ENCODE measurements at regions not wholly inside any gene's neighbourhood (a gene's known extent, or its start where the extent isn't known, plus 50 kb on each side); places are given as distances from the start of the nearest gene placed in this dataset.

DNA sequence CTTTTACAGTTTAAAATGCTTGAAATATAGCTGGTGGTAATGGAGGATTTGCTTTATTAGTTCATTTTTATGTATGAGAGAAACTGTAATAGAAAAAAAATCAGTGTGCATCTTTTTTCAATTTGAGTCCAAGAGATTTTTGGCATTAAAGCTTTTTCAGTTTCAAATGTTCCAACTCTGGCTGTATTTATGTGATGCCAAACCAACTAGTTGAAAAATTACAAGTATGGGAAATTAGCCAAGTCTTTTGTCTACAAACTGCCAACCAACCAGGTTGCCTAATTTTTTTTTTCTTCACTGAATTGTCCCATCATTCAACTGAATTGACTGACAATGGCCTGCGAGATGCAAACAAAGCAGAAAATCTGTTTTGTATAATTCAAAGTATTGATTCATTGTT is 95.7 kb downstream of the ICOS start:
- DNase-seq (ENCODE audit: low read depth, low spot score) = no peak
- no peak overlapping the region for H3K4me3 ChIP-seq (ENCODE audit: insufficient read length, low read depth)
- no peaks in the 10 kb centered on the region for H3K9me3 ChIP-seq (ENCODE audit: insufficient read depth, low read length)
- no peak for TF ChIP-seq ZNF274 (IDR thresholded peaks at IDR 0.05; ENCODE audit: low read depth, low read length)
- no peak for TF ChIP-seq YY1 (IDR thresholded peaks at IDR 0.05; ENCODE audit: insufficient read depth, insufficient read length)
- no peak for TF ChIP-seq SUZ12 (IDR thresholded peaks at IDR 0.05; ENCODE audit: extremely low read depth, insufficient read depth, insufficient read length)
- H3K27me3 ChIP-seq (ENCODE audit: insufficient read depth, insufficient read length) = no peaks in the 10 kb centered on the region
- H3K9ac ChIP-seq (ENCODE audit: insufficient read length, low read depth) = no peak overlapping the region
- no peaks in the 10 kb centered on the region for H3K4me1 ChIP-seq (ENCODE audit: insufficient read depth, insufficient read length)
- no peaks in the 10 kb centered on the region for H3K36me3 ChIP-seq (ENCODE audit: insufficient read depth, insufficient read length, low read length)

DNA sequence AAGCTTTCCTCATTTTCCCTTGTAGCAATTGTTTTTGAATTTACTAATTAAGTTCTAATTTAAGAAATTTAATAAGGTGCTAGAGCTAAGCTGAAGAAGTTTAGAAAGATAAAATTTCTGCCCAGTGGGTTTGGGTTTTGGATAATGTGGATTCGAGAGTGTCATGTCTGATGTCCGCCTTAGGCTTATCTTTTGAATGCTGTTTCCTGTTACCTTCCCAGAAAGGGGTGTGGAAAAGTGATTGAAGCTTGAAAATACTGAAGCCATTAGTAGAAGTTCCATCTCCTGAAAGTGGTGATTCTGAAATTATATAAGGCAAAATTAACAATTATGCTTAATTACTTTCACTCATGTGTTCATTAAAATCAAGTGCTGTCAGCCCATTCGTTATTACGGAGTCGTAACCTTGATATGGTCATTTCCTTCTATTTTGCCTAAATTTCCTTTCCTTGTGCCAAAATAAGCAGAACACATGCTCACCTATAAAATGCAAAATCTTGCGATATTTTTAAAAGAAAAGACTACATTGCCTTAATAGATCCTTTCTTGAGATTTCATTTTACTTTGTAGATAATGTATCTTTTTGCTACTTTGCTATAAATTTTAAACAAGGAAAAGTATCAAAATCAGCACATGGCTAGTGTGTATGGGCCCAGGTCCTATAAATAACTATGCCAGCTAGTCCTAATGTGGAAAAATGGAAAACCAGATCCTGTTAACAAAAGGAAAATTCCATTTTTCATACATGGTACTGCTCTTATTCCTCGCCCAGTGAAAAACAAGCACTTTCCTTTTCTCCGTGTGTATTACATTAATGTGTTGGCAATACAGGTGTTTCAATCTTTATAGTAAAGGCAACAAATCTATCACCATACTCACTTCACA is 97.3 kb downstream of the ICOS start:
- no peaks in the 10 kb centered on the region for H3K4me1 ChIP-seq (ENCODE audit: insufficient read depth, insufficient read length)
- no peaks in the 10 kb centered on the region for H3K27me3 ChIP-seq (ENCODE audit: insufficient read depth, insufficient read length)
- DNase-seq (ENCODE audit: low read depth, low spot score) = no peak
- H3K9ac ChIP-seq (ENCODE audit: insufficient read length, low read depth) = no peak overlapping the region
- TF ChIP-seq SUZ12 (IDR thresholded peaks at IDR 0.05; ENCODE audit: extremely low read depth, insufficient read depth, insufficient read length) = no peak
- no peak overlapping the region for H3K4me3 ChIP-seq (ENCODE audit: insufficient read length, low read depth)
- H3K36me3 ChIP-seq (ENCODE audit: insufficient read depth, insufficient read length, low read length) = no peaks in the 10 kb centered on the region
- no peaks in the 10 kb centered on the region for H3K9me3 ChIP-seq (ENCODE audit: insufficient read depth, low read length)

DNA sequence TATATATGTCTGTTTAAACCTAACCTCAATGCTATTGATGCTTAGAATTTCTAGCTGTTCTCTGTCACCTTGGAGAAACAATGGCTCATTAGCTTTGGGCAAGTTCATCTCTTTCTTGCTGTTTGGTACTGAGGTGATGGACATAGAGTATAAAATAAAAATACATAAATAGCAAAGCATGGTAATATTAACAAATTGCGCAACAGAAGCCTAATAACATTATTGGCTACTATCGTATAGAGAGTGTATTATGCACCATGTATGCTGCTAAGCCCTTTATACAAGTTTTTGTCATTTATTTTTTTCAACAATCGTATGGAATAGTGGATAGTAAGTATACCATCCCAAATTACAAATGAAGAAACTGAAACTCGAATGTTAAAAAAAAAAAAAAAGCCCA is 100.1 kb downstream of the ICOS start:
- H3K36me3 ChIP-seq (ENCODE audit: insufficient read depth, insufficient read length, low read length) = no peaks in the 10 kb centered on the region
- no peak overlapping the region for H3K9ac ChIP-seq (ENCODE audit: insufficient read length, low read depth)
- TF ChIP-seq YY1 (IDR thresholded peaks at IDR 0.05; ENCODE audit: insufficient read depth, insufficient read length) = no peak
- no peak for TF ChIP-seq ZNF274 (IDR thresholded peaks at IDR 0.05; ENCODE audit: low read depth, low read length)
- no peak for TF ChIP-seq SUZ12 (IDR thresholded peaks at IDR 0.05; ENCODE audit: extremely low read depth, insufficient read depth, insufficient read length)
- peaks cover 3% of the 10 kb centered on the region; the same call in 1 of the 2 replicates for H3K9me3 ChIP-seq (ENCODE audit: insufficient read depth, low read length)
- H3K4me3 ChIP-seq (ENCODE audit: insufficient read length, low read depth) = no peak overlapping the region
- no peaks in the 10 kb centered on the region for H3K4me1 ChIP-seq (ENCODE audit: insufficient read depth, insufficient read length)
- H3K27me3 ChIP-seq (ENCODE audit: insufficient read depth, insufficient read length) = no peaks in the 10 kb centered on the region
- no peak for DNase-seq (ENCODE audit: low read depth, low spot score)

DNA sequence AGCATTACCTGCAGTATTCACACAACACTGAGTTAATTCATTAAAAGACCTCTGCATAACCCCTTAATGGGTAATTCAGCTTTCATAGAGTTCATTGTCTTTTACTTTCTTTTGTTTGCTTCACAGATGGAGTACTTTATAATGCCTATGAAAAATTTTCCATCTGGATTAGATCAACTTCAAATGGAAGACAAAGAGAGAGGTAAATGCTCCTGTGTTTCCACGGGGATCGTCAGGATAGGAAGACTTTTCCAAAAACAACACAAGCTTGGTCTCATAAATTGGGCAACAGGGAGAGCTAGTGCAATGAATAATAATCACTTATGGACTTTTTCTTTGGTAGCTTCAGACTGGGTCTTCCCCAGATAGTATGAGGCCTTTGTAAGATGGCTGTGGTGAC is 100.7 kb downstream of the ICOS start:
- no peak overlapping the region for H3K9ac ChIP-seq (ENCODE audit: insufficient read length, low read depth)
- no peaks in the 10 kb centered on the region for H3K27me3 ChIP-seq (ENCODE audit: insufficient read depth, insufficient read length)
- no peaks in the 10 kb centered on the region for H3K36me3 ChIP-seq (ENCODE audit: insufficient read depth, insufficient read length, low read length)
- no peak for DNase-seq (ENCODE audit: low read depth, low spot score)
- no peaks in the 10 kb centered on the region for H3K4me1 ChIP-seq (ENCODE audit: insufficient read depth, insufficient read length)
- no peak for TF ChIP-seq SUZ12 (IDR thresholded peaks at IDR 0.05; ENCODE audit: extremely low read depth, insufficient read depth, insufficient read length)
- no peak for TF ChIP-seq YY1 (IDR thresholded peaks at IDR 0.05; ENCODE audit: insufficient read depth, insufficient read length)
- TF ChIP-seq ZNF274 (IDR thresholded peaks at IDR 0.05; ENCODE audit: low read depth, low read length) = no peak
- peaks cover 4% of the 10 kb centered on the region; the same call in 1 of the 2 replicates for H3K9me3 ChIP-seq (ENCODE audit: insufficient read depth, low read length)
- no peak overlapping the region for H3K4me3 ChIP-seq (ENCODE audit: insufficient read length, low read depth)

DNA sequence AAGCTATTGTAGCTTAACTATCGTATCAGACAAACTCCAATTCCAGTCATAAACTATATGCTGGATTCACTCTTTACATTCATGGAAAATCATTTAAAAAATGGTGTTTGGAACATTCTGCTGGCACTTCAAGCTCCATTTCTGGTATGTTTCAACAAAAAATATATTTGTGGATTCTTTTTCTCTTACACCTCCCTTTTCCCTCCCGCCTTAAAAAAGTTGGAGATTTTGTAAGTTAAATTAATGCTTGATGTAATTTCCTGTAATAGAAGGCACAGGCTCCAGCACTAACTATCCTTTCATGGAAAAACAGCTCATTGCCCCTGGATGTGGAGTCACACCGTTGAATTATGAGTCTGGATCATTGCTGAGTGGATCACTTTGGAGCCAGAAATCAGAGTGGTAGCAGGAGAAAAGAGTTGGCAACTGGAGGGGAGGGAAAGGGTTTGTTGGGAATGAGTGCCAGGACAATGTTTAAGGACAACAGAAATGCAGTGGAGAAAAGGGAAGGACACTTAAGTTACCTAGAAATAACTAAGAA is 102.8 kb downstream of the ICOS start:
- H3K4me1 ChIP-seq (ENCODE audit: insufficient read depth, insufficient read length) = no peaks in the 10 kb centered on the region
- TF ChIP-seq ZNF274 (IDR thresholded peaks at IDR 0.05; ENCODE audit: low read depth, low read length) (no peak), YY1 (IDR thresholded peaks at IDR 0.05; ENCODE audit: insufficient read depth, insufficient read length) (no peak), SUZ12 (IDR thresholded peaks at IDR 0.05; ENCODE audit: extremely low read depth, insufficient read depth, insufficient read length) (no peak)
- no peak for DNase-seq (ENCODE audit: low read depth, low spot score)
- no peaks in the 10 kb centered on the region for H3K36me3 ChIP-seq (ENCODE audit: insufficient read depth, insufficient read length, low read length)
- no peak overlapping the region for H3K4me3 ChIP-seq (ENCODE audit: insufficient read length, low read depth)
- H3K27me3 ChIP-seq (ENCODE audit: insufficient read depth, insufficient read length) = no peaks in the 10 kb centered on the region
- peaks cover 4% of the 10 kb centered on the region; the same call in 1 of the 2 replicates for H3K9me3 ChIP-seq (ENCODE audit: insufficient read depth, low read length)
- no peak overlapping the region for H3K9ac ChIP-seq (ENCODE audit: insufficient read length, low read depth)

DNA sequence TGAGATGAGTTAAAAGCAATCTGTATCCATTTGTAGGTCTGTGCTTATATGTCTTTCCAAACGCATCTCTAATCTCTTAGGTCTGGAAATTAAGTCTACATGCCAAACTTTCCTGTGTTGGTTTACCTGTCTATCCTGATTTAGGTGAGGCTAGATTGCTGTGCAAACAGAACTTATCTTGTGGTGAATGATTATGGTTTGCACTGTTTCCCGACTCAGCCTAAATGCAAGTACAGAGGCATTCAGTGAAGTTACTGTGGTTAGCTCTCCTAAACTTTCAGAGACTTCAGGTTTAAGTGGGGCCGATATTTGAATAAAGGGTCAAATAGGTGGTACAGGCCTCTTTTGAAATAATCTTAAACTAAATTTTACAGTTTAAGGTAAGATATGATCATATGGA is 103.5 kb downstream of the ICOS start:
- peaks cover 4% of the 10 kb centered on the region; the same call in 1 of the 2 replicates for H3K9me3 ChIP-seq (ENCODE audit: insufficient read depth, low read length)
- no peaks in the 10 kb centered on the region for H3K4me1 ChIP-seq (ENCODE audit: insufficient read depth, insufficient read length)
- H3K9ac ChIP-seq (ENCODE audit: insufficient read length, low read depth) = no peak overlapping the region
- TF ChIP-seq ZNF274 (IDR thresholded peaks at IDR 0.05; ENCODE audit: low read depth, low read length) (no peak), YY1 (IDR thresholded peaks at IDR 0.05; ENCODE audit: insufficient read depth, insufficient read length) (no peak), SUZ12 (IDR thresholded peaks at IDR 0.05; ENCODE audit: extremely low read depth, insufficient read depth, insufficient read length) (no peak)
- H3K4me3 ChIP-seq (ENCODE audit: insufficient read length, low read depth) = no peak overlapping the region
- H3K27me3 ChIP-seq (ENCODE audit: insufficient read depth, insufficient read length) = no peaks in the 10 kb centered on the region
- H3K36me3 ChIP-seq (ENCODE audit: insufficient read depth, insufficient read length, low read length) = no peaks in the 10 kb centered on the region
- no peak for DNase-seq (ENCODE audit: low read depth, low spot score)

DNA sequence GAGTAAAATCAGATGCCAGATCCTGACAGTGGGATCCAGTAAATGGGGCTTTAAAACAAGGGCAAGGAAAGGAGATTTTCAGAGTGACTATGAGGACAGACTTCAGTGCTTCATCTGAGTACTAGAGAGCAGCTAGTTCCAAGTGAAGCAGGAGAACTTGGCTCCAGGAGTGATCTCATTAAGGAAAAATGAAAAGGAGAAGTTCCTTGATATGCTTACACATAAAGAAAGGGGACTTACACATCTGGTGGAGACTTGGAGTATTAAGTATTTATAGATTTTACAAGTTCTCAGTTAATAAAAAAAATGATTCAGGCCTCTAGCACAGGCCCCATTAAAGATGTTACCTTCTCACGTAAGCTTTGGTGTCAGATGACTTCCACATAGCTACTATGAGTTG is 105.8 kb downstream of the ICOS start:
- H3K9me3 ChIP-seq (ENCODE audit: insufficient read depth, low read length) = peaks cover 4% of the 10 kb centered on the region; the same call in 1 of the 2 replicates
- no peak overlapping the region for H3K9ac ChIP-seq (ENCODE audit: insufficient read length, low read depth)
- H3K4me1 ChIP-seq (ENCODE audit: insufficient read depth, insufficient read length) = no peaks in the 10 kb centered on the region
- H3K4me3 ChIP-seq (ENCODE audit: insufficient read length, low read depth) = no peak overlapping the region
- TF ChIP-seq ZNF274 (IDR thresholded peaks at IDR 0.05; ENCODE audit: low read depth, low read length) (no peak), YY1 (IDR thresholded peaks at IDR 0.05; ENCODE audit: insufficient read depth, insufficient read length) (no peak), SUZ12 (IDR thresholded peaks at IDR 0.05; ENCODE audit: extremely low read depth, insufficient read depth, insufficient read length) (no peak)
- DNase-seq (ENCODE audit: low read depth, low spot score) = no peak
- no peaks in the 10 kb centered on the region for H3K27me3 ChIP-seq (ENCODE audit: insufficient read depth, insufficient read length)
- no peaks in the 10 kb centered on the region for H3K36me3 ChIP-seq (ENCODE audit: insufficient read depth, insufficient read length, low read length)

Data from NT2/D1 (cell line).